A673 (cell line): ENCODE measurements at regions not wholly inside any gene's neighbourhood (a gene's known extent, or its start where the extent isn't known, plus 50 kb on each side); places are given as distances from the start of the nearest gene placed in this dataset.

ENCODE experiments used
- BruUV-seq: library from RNA; stranded (reverse); fragments of 400-500 nt; replicated peaks from 2 replicates; lab custom pipeline; 2021; lab: Mats Ljungman, UMichigan
- CTCF ChIA-PET: fragments of 300-600 bp; sonication (Branson Sonifier 250); formaldehyde crosslinking; loops from one replicate; lab custom pipeline; 2022; ENCODE audit warnings: antibody characterized with exemption; lab: Charles Lee
- POLR2A ChIA-PET: fragments of 300-600 bp; sonication (Branson Sonifier 250); formaldehyde crosslinking; loops from one replicate; lab custom pipeline; 2022; ENCODE audit warnings: antibody characterized with exemption; ENCODE audit not compliant: low non-redundant PET; lab: Charles Lee
- DNase-seq: peaks from one replicate; pipeline ENCODE4 v3.0.0-alpha.2; 2015; ENCODE audit warnings: low spot score
- H3K27ac ChIP-seq: fragments of 200-600 bp; sonication (generic); 2 replicates; pipeline ENCODE4 v1.5.1; 2016; ENCODE audit warnings: mixed run types, low read depth, mild to moderate bottlenecking, mixed read lengths, antibody characterized with exemption, low read length; ENCODE audit not compliant: poor library complexity, severe bottlenecking
- H3K27me3 ChIP-seq: fragments of 200-600 bp; sonication (generic); replicated peaks from 2 replicates; pipeline ENCODE4 v1.6.1; 2017; ENCODE audit warnings: mixed run types, low read depth, mild to moderate bottlenecking, mixed read lengths, antibody characterized with exemption, low read length; ENCODE audit not compliant: insufficient read depth, poor library complexity
- H3K36me3 ChIP-seq: fragments of 200-600 bp; sonication (generic); 2 replicates; pipeline ENCODE4 v1.6.1; 2016; ENCODE audit warnings: mixed run types, mild to moderate bottlenecking, mixed read lengths, antibody characterized with exemption, low read length; ENCODE audit not compliant: insufficient read depth, poor library complexity, severe bottlenecking
- H3K4me1 ChIP-seq: fragments of 200-600 bp; sonication (generic); 2 replicates; pipeline ENCODE4 v1.6.1; 2017; ENCODE audit warnings: mixed run types, mild to moderate bottlenecking, mixed read lengths, antibody characterized with exemption, low read length; ENCODE audit not compliant: insufficient read depth, poor library complexity, severe bottlenecking
- H3K4me3 ChIP-seq: fragments of 200-600 bp; sonication (generic); 2 replicates; pipeline ENCODE4 v1.5.1; 2016; ENCODE audit warnings: low read depth, mixed run types, mild to moderate bottlenecking, mixed read lengths, low read length; ENCODE audit not compliant: poor library complexity, severe bottlenecking
- H3K9me3 ChIP-seq: fragments of 200-600 bp; sonication (generic); 2 replicates; pipeline ENCODE4 v1.6.1; 2016; ENCODE audit warnings: mixed run types, low read depth, mild to moderate bottlenecking, mixed read lengths, antibody characterized with exemption, low read length; ENCODE audit not compliant: poor library complexity, severe bottlenecking
- EZH2 ChIP-seq: fragments of 200-600 bp; sonication (generic); IDR thresholded peaks from 2 replicates; pipeline ENCODE4 v1.6.1; 2017; ENCODE audit warnings: borderline replicate concordance, low read depth, mild to moderate bottlenecking, mixed read lengths, antibody characterized with exemption, low read length; ENCODE audit not compliant: poor library complexity, severe bottlenecking
- intact Hi-C: fragments of 100-400 bp; cut with micrococcal nuclease; formaldehyde crosslinking; loops from one replicate; pipeline ENCODE4 v1.10.0; 2022; ENCODE audit not compliant: unreplicated experiment
- TF ChIP-seq, protein P1 (sequence below): fragments of 300-800, 200-600 bp; sonication (generic); conservative IDR thresholded peaks from 2 replicates; pipeline ENCODE4 v1.5.1; 2017; ENCODE audit warnings: low read depth, mild to moderate bottlenecking, antibody characterized with exemption, low read length, moderate library complexity, mixed read lengths

DNA sequence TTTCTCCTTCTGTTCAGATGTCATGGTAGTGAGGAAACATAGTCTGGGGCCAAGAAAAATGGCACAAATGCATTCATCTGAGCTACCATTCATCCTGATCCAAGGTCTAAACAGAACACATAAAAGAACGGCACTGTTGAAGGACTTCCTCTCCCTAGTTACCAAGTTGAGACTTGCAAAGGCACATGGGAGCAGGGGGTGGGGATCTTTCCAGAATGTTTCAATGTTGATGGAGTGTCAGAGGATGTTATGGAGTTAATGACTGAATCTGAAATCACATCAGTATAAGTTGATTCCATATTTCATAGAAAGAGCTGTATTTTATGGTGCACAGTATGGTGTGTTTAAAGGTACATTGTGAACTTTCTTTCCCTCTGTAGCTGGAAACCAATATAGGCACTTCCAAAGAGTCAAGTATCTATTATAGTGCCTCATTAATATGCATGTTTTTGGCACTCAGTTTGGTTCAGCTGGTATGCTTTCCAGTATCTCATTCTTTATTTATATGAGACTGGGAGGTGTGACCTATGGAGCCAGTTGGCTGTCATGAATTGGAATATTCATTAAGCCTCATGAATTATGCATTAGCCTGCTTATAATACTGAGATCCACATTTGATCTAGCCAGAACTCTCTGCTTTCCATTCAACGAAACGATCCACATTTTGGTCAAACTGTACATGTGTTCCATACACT is 603.0 kb downstream of the NR2F1-AS1 start:
- intact Hi-C loops: no loop called here

DNA sequence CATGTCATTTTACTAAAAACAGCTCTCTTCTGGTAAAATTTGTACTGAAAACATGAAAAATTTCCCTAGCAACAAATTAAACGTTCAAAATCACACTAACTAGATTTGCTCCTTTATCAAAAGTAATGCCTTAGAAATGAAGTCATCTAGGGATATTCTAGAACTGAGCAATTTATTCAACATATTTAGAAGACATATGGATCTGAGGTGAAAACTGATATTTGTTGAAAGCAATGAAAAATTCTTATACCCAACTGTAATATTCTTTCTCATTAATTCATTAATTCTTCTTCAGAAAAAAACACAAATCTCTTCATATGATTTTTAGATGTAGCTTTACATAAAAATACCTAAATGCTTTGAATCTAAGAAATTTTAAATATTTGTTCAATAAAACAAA is 604.9 kb downstream of the NR2F1-AS1 start:
- TF ChIP-seq, protein P1, sequence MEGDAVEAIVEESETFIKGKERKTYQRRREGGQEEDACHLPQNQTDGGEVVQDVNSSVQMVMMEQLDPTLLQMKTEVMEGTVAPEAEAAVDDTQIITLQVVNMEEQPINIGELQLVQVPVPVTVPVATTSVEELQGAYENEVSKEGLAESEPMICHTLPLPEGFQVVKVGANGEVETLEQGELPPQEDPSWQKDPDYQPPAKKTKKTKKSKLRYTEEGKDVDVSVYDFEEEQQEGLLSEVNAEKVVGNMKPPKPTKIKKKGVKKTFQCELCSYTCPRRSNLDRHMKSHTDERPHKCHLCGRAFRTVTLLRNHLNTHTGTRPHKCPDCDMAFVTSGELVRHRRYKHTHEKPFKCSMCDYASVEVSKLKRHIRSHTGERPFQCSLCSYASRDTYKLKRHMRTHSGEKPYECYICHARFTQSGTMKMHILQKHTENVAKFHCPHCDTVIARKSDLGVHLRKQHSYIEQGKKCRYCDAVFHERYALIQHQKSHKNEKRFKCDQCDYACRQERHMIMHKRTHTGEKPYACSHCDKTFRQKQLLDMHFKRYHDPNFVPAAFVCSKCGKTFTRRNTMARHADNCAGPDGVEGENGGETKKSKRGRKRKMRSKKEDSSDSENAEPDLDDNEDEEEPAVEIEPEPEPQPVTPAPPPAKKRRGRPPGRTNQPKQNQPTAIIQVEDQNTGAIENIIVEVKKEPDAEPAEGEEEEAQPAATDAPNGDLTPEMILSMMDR: no peak
- H3K36me3 ChIP-seq: no peaks in the 10 kb centered on the region
- no peak overlapping the region for H3K4me3 ChIP-seq
- BruUV-seq: no TSS peak
- no peaks in the 10 kb centered on the region for H3K4me1 ChIP-seq
- no peaks in the 10 kb centered on the region for H3K9me3 ChIP-seq
- H3K27ac ChIP-seq: no peak overlapping the region
- no peaks in the 10 kb centered on the region for H3K27me3 ChIP-seq
- ChIA-PET CTCF (no interaction called here), POLR2A (no interaction called here)
- intact Hi-C loops: no loop called here
- DNase-seq: no peak

More for the DNA sequence above, 603.0 kb downstream of the NR2F1-AS1 start:
- Histone ChIP-seq H3K27me3 (no peaks in the 10 kb centered on the region), H3K36me3 (no peaks in the 10 kb centered on the region), H3K4me3 (no peak overlapping the region), H3K27ac (no peak overlapping the region), H3K9me3 (no peaks in the 10 kb centered on the region), H3K4me1 (no peaks in the 10 kb centered on the region)
- TF ChIP-seq, protein P1: no peak
- TF ChIP-seq EZH2: no peak
- CTCF ChIA-PET: no interaction called here
- POLR2A ChIA-PET: no interaction called here
- peak; percentile 25 for DNase-seq
- no TSS peak for BruUV-seq

DNA sequence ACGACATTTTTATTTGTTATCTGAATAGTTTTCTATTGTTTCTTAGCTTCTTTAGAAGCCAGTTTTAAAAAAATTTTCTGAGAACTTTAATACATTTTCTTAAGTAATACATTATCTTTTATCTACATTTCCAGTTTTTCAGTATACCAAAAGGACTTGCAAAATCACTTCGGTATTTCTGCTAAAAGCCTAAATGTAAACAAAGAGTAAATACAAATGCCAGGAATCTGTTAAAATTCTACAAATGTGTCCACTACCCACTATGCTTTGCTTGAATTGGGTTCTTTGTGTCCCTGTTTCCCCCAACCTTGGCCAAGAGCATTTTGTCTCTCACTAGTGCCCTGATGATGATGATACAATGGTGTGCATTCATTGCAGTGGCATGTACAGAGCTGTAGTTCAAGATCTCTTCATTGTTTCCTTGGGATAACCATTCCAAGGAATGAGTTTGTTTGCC is 611.2 kb downstream of the NR2F1-AS1 start:
- BruUV-seq: no TSS peak
- no peak for DNase-seq
- ChIA-PET CTCF (no interaction called here), POLR2A (no interaction called here)
- TF ChIP-seq, protein P1: no peak
- no peak for TF ChIP-seq EZH2
- H3K27ac ChIP-seq: no peak overlapping the region
- no peaks in the 10 kb centered on the region for H3K9me3 ChIP-seq
- H3K36me3 ChIP-seq: no peaks in the 10 kb centered on the region
- intact Hi-C loops: no loop called here
- no peaks in the 10 kb centered on the region for H3K4me1 ChIP-seq
- H3K27me3 ChIP-seq: no peaks in the 10 kb centered on the region
- no peak overlapping the region for H3K4me3 ChIP-seq
